HG02852 (cell line): ENCODE measurements at regions not wholly inside any gene's neighbourhood (a gene's known extent, or its start where the extent isn't known, plus 50 kb on each side); places are given as distances from the start of the nearest gene placed in this dataset.
"Not testable (repeated sequence)": the region's sequence is repeated elsewhere in the genome, so short reads cannot be mapped to it uniquely, and the experiment has no call there.

Experiments
- ATAC-seq: cut with Tn5 transposase; IDR thresholded peaks from one replicate; pipeline ENCODE4 v1.9.1; 2021; ENCODE audit warnings: mild to moderate bottlenecking, moderate library complexity; ENCODE audit not compliant: unreplicated experiment

DNA sequence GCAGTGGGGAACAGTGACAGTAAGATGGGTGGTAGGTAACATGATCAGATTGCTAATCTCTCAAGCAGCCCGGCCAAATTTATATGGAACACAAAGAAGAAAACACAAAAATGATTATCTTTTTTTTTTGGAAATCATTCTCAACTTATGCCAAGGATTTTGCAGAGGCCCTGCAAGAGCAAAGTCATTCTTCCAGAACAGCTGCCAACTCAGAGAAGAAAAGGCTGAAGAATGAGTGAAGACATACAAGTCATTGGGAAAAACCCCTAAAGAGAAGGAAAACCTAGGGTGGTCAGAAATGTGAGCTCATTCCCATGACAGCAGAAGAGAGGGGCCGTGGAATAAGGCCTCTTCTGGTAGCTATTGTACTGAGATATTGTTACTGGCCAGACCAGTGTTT lies 246.7 kb downstream of the SHOX2 start:
- no peak for ATAC-seq

DNA sequence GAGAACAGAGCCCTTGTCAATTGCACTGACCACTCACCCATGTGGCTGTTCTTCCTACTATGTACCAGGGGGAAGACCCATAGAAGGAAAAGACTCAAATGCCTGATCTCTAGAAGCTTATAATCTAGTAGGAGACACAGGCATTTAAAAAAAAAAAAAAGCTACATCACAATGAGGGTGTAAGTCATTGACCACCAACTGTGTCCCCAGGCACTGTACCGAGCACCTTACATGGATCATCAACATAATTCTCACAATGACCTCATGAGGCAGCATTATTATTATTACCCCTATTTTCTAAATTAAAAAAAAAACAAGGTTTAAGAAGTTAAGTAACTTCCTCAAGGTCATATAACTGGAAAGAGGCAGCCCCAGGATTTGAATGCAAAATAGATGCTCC lies 247.4 kb downstream of the SHOX2 start:
- no peak for ATAC-seq

DNA sequence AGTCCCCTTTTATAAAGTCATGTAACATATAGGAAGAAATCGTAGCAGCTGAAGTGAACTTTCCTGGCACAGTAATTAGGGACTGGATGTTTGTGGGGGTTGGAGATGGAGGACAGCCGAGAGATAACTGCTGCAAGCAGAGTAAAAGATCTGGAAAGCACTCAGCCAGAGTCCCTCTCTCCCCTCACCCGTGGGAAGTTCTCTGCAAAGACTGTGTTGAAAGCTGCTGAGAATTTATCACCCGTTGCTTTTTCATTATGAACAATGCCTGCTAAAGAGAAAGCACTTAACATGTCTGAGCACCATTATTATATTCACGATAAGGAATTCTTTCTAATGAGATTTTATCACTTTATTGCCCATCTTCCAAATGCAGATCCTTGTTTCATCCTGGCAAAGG lies 248.8 kb downstream of the SHOX2 start:
- ATAC-seq, result no peak

DNA sequence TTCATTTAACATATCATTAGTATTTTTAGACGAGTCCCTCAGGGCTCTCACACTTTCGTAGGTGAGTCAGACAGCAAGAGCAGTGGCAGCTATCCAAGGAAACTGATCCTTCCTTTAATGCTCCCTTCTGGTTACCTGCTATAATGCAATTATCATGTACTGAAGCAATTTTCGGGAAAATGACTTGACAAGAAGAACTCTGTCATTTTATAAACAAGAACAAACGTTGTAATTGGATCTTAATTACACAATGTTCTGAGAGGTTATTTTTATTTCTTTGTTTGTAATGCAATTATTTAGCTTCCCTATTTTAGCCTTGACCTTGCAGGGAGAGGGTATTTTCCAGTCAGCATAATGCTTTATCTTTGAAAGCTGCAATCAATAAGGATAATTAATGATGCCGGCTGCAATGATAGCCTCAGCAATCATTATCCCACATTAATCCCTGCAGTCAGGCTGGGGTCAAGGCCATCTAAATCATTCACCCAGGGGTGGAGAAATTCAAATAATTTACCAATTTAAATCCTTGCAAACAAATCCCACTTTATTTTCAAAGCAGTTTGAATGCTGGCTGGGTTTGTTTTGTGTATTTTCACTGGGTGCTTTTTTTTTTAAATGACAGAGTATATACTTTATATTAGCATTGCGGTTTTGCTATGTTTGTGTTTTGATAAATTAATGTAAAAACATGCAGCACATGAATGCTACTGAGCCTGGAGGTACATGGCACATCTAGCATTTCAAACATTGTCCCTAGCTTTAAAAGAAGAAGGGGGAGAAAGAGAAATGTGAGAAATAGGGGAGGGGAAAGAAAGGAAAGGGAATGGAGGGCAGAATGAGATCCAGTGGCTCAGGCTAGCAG lies 249.9 kb downstream of the SHOX2 start:
- no peak for ATAC-seq

DNA sequence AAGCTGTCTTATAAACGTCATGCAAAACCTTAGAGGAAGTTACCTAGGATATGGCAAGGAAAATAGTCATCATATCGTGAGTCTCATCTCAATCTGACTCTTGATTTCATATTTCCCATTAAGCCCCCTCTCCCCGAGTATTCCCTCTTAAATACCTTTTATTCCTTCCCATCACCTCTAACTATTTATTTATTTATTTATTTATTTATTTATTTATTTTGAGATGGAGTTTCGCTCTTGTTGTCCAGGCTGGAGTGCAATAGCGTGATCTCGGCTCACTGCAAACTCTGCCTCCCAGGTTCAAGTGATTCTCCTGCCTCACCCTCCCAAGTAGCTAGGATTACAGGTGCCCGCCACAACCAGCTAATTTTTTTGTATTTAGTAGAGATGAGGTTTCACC lies 260.4 kb downstream of the SHOX2 start:
- not testable (repeated sequence) for ATAC-seq

DNA sequence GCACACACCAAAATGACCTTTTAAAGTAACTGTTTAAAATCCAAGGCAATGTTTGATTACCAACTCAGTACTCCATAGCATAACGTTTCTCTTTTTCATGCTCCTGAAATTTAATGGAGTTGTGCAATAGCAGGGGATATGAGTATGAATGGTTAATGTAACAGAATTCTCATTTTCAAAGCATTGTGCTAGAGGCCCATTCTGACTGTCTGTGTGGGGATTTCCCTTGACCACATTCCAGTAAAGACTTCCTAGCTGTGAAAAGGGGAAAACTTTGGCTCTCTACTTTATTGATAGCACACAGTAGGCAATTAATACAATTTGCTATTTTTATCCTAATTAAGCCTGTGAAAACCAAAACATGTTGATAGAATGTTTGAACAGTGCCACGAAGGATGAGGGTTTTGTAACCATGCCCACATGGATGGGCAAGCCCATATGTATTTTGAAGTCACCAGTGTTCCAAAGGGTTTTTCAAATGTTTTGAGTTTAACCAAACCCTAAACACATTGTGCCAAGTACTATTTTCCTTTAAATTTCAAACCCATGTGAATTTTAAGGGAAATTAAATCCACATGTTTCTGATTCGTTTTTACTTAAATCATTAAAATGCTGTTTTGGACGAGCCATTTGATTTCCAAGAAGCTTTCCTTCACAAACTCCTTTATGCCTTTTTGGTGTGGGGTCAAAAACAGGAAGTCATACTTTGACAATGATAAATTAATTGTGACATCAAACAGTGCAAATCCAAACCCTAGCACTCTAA lies 261.2 kb downstream of the SHOX2 start:
- no peak for ATAC-seq

DNA sequence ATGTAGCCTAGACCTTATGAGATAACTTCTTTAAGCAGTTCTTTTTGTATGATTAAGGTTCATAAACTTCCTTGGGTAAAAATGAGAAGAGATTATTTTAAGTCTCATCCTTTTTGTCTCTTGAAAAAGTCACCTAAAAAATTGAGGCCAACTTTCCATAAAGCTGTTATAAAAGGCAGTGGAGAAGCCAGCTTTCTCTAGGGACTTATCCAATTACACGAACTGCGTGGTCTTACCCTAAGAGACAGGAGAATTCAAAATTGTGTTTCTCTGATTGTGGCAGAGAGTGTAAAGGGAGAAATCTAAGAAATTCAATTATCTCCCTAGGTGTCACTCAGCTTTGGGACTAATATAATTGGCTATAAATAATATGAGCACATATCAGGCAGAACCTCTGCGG lies 262.0 kb downstream of the SHOX2 start:
- ATAC-seq, result no peak

DNA sequence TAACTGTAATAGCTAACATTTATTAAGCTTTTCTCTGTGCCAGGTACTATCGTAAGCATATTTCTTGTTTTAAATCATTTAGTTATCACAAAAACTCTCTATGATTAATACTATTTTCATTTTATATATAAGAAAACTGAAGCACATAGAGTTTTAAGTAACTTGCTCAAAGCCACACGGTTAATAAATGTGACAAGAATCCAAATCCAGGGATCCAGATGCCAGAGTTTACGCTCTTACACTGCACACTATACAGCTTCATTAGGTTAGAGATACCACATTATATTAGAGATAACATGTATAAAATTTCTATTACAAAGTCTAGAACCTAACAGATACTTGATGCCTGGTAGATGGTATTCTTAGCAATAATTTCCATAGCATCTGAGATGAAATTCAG lies 265.2 kb downstream of the SHOX2 start:
- ATAC-seq, result no peak

DNA sequence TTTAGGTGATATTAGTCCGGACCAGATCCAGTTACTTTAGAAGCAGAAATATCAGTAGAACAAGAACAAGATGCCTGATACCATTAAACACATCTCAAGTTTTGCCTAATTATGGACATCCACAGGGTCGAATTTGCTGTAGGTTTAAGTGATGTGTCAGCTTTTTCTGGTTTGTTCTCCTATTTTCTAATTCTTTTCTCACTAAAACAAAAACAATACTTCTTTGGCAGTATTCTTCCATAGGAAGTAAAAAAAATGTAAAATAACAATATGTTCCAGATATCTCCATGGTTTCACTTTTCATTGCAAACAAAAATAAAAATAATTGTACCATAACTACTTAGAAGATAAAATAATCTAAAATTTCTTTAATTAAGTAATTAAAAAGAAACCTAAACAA lies 265.7 kb downstream of the SHOX2 start:
- no peak for ATAC-seq

DNA sequence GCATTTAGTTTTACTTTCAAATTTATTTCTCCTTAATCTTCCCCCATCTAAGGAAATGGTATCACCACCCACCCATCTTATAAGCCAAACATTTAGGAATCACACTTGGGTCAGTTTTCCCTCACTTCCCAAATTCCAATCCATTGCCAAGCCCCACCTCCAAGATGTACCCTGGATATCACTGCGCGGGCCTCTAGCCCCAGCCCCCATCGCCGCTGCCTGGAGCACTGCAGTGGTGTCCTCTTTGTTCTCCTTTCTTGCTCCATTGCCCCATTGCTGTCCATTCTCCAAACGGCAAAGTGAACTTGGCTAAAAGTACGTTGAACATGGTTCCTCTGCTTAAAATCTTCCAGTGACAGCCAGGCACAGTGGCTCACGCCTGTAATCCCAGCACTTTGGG lies 267.8 kb downstream of the SHOX2 start:
- ATAC-seq, result no peak

DNA sequence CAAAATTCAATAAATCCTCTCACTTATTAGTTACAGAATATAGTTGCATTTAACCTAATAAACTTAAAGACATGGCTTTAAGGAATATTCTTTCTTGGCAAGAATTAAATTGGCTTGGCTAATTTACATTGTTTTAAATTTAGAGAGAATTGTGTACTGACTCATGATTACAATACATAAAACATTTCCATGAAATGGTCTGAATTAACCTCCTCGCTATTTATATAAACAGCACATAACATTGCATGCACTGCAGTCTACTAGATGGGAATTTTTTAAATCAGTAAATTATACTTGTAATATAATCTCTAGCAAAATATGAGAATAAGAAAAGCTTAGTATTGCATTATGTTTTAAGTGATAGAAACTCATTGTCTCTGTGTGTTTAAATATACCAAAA lies 268.9 kb downstream of the SHOX2 start:
- ATAC-seq, result no peak

DNA sequence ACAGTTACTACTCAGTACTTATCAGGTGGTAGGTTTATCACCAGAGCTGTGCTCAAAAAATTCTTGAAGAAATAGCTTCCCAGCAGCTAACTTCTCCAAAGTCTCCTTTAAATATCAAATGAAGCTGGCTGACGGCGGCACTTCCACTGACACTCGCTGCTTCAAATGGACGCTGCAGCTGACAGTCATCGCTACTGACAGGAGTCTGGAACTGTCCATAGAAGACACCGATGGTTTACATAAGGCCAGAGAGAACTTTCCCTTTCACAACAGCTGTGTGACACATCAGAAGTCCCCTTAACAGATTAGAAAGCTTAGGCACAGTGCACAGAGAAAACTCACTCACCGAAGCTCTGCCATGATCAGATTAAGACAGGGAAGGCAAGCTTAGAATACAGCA lies 270.2 kb downstream of the SHOX2 start:
- no peak for ATAC-seq

DNA sequence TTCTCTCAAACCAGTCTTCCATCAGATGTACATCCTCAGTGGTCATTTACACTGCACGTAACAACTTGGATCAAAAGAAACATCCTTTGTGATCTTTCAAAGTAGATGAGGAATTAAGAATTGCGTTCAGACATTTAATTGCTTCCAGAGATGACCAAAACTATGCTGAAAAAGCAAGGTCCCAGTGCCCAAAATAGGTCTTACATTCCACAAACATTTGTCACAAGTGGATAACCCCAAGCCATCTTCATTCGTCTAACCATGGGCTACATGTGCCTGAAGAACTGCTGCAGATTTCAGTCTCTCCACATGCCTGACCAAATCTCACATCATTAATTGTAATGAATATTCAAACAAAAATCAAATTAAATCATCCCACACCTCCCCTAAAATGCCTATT lies 273.6 kb downstream of the SHOX2 start:
- ATAC-seq, result no peak

DNA sequence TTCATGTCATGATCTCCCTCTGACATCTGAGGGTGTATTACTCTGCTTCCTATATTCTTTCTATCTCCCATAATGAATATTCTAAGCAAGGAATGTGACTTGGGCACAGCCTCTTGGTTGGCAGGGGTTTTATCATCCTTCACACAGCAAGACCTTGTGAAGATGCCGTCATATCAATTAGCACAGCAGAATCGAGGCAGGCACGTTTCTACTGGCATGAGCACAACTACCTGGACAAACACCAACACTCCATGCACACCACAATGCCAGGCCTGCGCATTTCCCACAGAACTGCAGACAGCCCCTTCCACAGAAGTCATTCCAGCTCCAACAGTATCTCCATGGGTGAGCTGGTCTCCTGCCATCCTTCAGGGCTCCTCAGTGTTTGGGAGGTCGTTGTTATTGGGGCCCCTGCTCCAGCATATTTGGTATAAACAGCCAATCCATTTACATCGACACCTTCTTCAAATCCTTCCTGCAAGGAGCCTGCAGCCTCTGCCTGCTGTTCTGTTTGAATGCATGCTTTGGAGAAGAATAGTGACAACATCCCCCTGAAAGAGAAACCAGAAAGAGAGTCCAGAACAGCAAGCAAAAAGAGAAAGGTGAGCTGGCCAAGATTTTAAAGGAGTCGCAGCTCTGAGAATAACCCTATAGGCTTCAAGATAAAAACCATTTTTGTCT lies 275.5 kb downstream of the SHOX2 start:
- ATAC-seq, result no peak

DNA sequence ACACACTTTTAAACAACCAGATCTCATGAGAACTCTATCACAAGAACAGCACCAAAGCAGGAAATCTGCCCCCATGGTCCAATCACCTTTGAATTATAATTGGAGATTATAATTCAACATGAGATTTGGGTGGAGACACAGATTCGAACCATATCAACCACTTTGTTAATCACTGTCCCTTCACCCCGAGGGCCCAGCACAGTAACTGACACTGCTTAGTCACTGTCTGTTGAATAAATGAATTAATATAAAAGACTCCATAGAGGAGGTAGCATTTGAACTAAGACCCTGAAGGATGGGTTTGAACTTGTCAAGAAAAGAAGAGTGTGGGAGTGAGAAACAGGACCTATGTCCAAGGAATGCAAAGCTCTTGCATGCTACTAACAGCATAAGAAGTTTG lies 276.4 kb downstream of the SHOX2 start:
- no peak for ATAC-seq

DNA sequence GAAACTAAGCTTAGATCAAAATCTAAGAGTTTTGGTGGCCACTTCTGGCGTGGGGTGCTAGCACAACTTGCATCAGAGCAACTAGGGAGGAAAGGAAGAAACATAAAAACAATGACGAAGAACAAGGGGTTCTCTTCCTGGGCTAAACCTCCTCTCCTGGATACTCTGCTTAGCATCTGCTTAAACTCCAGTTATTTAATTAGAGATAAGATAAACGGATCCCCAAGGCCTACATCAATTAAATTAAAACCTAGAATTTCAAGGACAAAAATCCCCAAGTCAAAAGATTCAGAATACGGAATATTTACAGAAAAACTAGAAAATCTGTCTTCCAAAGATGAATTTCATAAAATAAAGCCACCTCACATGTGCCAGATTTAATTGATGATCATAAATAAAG lies 281.9 kb downstream of the SHOX2 start:
- ATAC-seq, result no peak

DNA sequence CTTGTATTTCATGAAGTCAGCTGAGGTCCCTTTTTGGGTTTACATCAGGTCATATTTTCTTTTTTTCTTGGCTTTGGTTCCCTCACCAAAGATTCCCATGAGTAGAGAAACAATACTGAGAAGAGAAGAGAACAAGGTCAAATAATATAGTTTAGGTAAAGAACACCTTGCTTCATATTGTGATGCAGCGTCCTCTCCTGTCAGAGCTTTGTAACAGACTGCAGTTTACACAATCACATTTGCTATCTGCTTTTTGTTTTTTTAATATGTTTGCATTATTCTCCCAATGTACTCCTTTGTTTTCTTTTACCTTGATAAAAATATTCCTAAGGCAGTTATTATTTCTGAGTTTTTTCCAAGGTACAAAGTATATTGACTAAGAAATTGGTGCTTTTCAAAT lies 283.2 kb downstream of the SHOX2 start:
- ATAC-seq, result no peak

DNA sequence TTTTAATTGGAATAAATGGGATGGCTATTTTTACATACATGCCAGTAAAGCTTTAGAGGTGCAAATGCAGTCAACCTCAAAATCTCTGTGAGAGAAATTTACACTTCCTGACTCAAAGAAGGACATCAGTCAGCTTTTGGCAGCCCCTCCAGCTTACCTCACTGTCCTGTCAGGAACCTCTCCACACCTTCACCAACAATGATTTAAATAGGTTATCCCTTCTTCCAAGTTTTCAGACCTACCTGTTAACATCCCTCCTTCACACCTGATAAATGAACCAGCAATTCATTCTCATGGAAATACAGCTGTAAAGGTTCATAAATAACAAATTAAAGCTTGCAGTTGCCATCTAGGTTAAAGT lies 286.1 kb downstream of the SHOX2 start:
- no peak for ATAC-seq

DNA sequence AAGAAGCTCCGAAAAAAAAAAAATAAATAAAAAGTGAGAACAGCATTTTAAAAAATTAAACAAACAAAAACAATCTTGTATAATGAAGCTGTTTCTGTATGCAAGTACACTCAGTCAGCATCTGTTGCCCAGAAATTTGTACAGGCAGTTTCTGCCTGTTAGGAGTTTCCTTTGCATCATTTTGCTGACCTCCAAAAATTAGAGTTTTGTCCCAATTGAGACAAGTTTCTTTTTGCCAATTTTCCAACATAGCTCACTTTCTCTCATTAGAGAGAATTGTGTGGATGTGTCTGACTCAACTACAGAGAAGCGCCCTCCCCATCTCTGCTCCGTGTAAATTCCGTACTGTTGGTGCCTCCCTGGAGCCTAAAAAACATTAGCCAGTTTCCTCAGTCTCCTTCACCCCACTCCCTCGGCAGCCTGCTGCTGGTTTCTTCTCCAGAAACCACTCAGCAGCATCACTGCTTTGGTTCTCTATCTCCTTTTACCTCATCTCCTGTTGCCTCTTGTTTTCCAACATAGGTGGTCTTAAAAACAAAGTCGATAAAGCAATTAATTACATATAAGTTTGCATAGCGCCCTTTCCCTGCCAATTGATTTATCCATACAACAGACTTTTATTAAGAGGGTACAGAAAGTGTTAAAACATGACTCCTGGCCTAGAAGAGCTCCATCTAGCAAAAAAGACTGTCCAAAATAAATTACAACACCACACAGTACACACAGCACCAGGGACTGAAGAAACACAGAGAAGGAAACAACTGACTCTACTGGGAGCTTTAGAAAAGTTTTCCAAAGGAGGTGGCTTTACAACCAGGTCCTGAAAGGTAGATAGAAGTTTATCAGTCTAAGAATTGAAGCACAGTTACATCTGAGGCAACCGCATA lies 286.7 kb downstream of the SHOX2 start:
- ATAC-seq, result no peak

DNA sequence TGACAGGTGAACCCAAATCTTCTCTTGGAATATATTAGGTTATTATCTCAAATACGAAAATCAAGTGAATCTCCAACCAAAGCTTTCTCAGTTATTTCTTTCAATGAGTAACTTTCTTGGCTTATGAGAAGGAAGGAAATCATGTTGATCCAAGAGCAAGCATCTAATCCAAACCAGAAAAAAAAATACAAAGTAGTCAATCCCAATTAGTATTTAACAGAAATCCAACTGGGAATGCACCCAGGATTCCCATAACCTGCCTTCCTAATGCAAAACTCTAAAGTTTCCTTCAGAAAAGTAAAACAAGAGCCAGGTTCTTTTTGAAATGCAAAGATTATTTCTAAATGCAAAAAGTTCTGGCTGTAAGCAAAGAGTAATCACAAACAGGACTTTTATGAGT lies 289.3 kb downstream of the SHOX2 start:
- no peak for ATAC-seq

DNA sequence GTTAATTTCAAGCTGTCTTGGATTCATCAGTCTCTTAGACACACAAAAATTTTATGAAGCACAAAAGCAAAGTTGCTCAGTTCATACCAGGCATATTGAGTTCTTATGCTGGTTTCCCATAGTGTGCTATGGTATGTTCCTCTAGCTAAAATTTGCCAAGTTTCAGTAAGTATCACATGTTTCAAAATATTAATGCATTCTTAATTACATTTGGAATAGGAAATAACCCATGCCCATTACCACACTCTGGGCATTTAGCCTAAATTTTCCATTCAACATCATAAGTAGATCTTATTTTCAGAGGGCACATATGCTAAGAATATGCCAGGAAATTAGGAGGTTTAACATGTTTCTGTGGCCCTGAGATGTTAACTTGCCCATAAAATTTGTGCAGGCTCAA lies 289.9 kb downstream of the SHOX2 start:
- no peak for ATAC-seq
